Neuronal stem cell (in vitro differentiated cells): ENCODE measurements at regions not wholly inside any gene's neighbourhood (a gene's known extent, or its start where the extent isn't known, plus 50 kb on each side); places are given as distances from the start of the nearest gene placed in this dataset.

Experiments
- DNase-seq: peaks from one replicate; pipeline ENCODE4 v3.0.0-alpha.2; 2013; ENCODE audit warnings: low spot score
- H2AFZ ChIP-seq: one replicate; pipeline ENCODE4 v1.6.1; 2013; ENCODE audit warnings: mild to moderate bottlenecking, low read length, inconsistent platforms
- H2AK5ac ChIP-seq: 2 replicates; pipeline ENCODE4 v1.6.1; 2013; ENCODE audit warnings: low read depth, mild to moderate bottlenecking, inconsistent platforms, low read length, moderate library complexity, mixed read lengths
- H2BK120ac ChIP-seq: 2 replicates; pipeline ENCODE4 v1.6.1; 2013; ENCODE audit warnings: low read depth, mild to moderate bottlenecking, inconsistent platforms, low read length, moderate library complexity, mixed read lengths
- H2BK12ac ChIP-seq: one replicate; pipeline ENCODE4 v1.6.1; 2013; ENCODE audit warnings: low read length, inconsistent platforms
- H2BK15ac ChIP-seq: 2 replicates; pipeline ENCODE4 v1.6.1; 2013; ENCODE audit warnings: mild to moderate bottlenecking, low read length, inconsistent platforms, mixed read lengths
- H2BK5ac ChIP-seq: one replicate; pipeline ENCODE4 v1.6.1; 2013; ENCODE audit warnings: inconsistent platforms, mild to moderate bottlenecking, low read length, moderate library complexity
- H3K14ac ChIP-seq: one replicate; pipeline ENCODE4 v1.6.1; 2013; ENCODE audit warnings: low read length, inconsistent platforms
- H3K18ac ChIP-seq: 2 replicates; pipeline ENCODE4 v1.6.1; 2013; ENCODE audit warnings: low read length, inconsistent platforms
- H3K23ac ChIP-seq: 2 replicates; pipeline ENCODE4 v1.6.1; 2013; ENCODE audit warnings: low read depth, mild to moderate bottlenecking, mixed read lengths, low read length, inconsistent platforms; ENCODE audit not compliant: poor library complexity
- H3K27ac ChIP-seq: replicated peaks from 3 replicates; pipeline ENCODE4 v1.5.1; 2013; ENCODE audit warnings: low read length, inconsistent platforms
- H3K27me3 ChIP-seq, 3 experiments: 2 replicates each; pipeline ENCODE4 v1.6.1; 2013; ENCODE audit warnings: low read length in 3 of 3, mild to moderate bottlenecking in 2 of 3, inconsistent platforms in 1 of 3, low read depth in 1 of 3, mixed read lengths in 1 of 3, moderate library complexity in 1 of 3; ENCODE audit not compliant: control insufficient read depth in 3 of 3, insufficient read depth in 3 of 3
- H3K36me3 ChIP-seq, 2 donors: replicated peaks in 1 of 2; 2 replicates each; pipeline ENCODE4 v1.6.1; 2013; ENCODE audit warnings: low read length in 2 of 2; ENCODE audit not compliant: control insufficient read depth in 2 of 2, insufficient read depth in 2 of 2
- H3K4ac ChIP-seq: 2 replicates; pipeline ENCODE4 v1.6.1; 2013; ENCODE audit warnings: inconsistent platforms, mild to moderate bottlenecking, low read length, moderate library complexity
- H3K4me1 ChIP-seq, 2 donors: 1 replicate in 1 of 2; 2 replicates in 1 of 2; pipeline ENCODE4 v1.6.1; 2013; ENCODE audit warnings: low read length in 2 of 2, low read depth in 1 of 2; ENCODE audit not compliant: control insufficient read depth in 2 of 2, insufficient read depth in 1 of 2
- H3K4me2 ChIP-seq: one replicate; pipeline ENCODE4 v1.6.1; 2013; ENCODE audit warnings: mild to moderate bottlenecking, low read length, inconsistent platforms; ENCODE audit not compliant: insufficient read depth, poor library complexity, severe bottlenecking
- H3K4me3 ChIP-seq, 2 donors: 2 replicates each; pipeline ENCODE4 v1.5.1; 2013; ENCODE audit warnings: low read length in 2 of 2, mild to moderate bottlenecking in 2 of 2, inconsistent platforms in 1 of 2, moderate library complexity in 1 of 2
- H3K79me1 ChIP-seq: one replicate; pipeline ENCODE4 v1.6.1; 2013; ENCODE audit warnings: low read depth, mild to moderate bottlenecking, inconsistent platforms, low read length, moderate library complexity
- H3K9ac ChIP-seq: one replicate; pipeline ENCODE4 v1.6.1; 2013; ENCODE audit warnings: mild to moderate bottlenecking, low read depth, low read length, inconsistent platforms; ENCODE audit not compliant: poor library complexity
- H3K9me3 ChIP-seq, 2 donors: replicated peaks in 1 of 2; 2 replicates each; pipeline versions ENCODE3 to v1.6.1; 2013; ENCODE audit warnings: low read length in 2 of 2, mild to moderate bottlenecking in 2 of 2, inconsistent platforms in 1 of 2, low read depth in 1 of 2, mixed read lengths in 1 of 2, moderate library complexity in 1 of 2; ENCODE audit not compliant: control insufficient read depth in 2 of 2, insufficient read depth in 1 of 2
- H4K8ac ChIP-seq: one replicate; pipeline ENCODE4 v1.6.1; 2013; ENCODE audit warnings: low read depth, mild to moderate bottlenecking, inconsistent platforms, low read length, moderate library complexity
- H4K91ac ChIP-seq: one replicate; pipeline ENCODE4 v1.6.1; 2013; ENCODE audit warnings: low read length, low read depth, mild to moderate bottlenecking, inconsistent platforms; ENCODE audit not compliant: poor library complexity
- WGBS, 2 donors: extraction: QIAGEN DNeasy Blood & Tissue Kit; methylation state at CpG; one replicate each; pipeline ENCODE4 v1.1.7; 2013; ENCODE audit warnings: missing lambda C conversion rate in 2 of 2, mixed read lengths in 1 of 2; ENCODE audit not compliant: insufficient read length in 2 of 2, insufficient replicate concordance in 1 of 2; ENCODE audit errors: extremely low coverage in 2 of 2; 5-methylcytosine and 5-hydroxymethylcytosine counted together

- DNase-seq, result no peak
- Histone ChIP-seq H3K23ac (no peak overlapping the region), H2BK5ac (no peak overlapping the region), H2AK5ac (no peak overlapping the region), H3K4ac (no peak overlapping the region), H2BK15ac (no peak overlapping the region), H4K8ac (no peak overlapping the region), H2BK12ac (no peak overlapping the region), H3K4me1 (peaks cover 0 to 8% of the 10 kb centered on the region in 2 donors), H4K91ac (no peak overlapping the region), H3K9ac (no peak overlapping the region), H3K27me3 (no peaks in the 10 kb centered on the region), H3K14ac (no peak overlapping the region), H3K79me1 (no peaks in the 10 kb centered on the region), H2BK120ac (no peak overlapping the region), H3K4me3 (no peak overlapping the region), H3K27ac (no peak overlapping the region), H3K9me3 (no peaks in the 10 kb centered on the region), H2AFZ (no peak overlapping the region), H3K18ac (no peak overlapping the region), H3K4me2 (no peak overlapping the region), H3K36me3 (no peaks in the 10 kb centered on the region)
- no CpG with 5 or more reads among the region's 1 CpG for WGBS, 2 donors
Measured at GRCh38 chr4:134632056-134632455, 430.5 kb upstream of the PABPC4L start.

- DNase-seq, result no peak
- no peak overlapping the region for H2AK5ac ChIP-seq
- no peak overlapping the region for H3K4me2 ChIP-seq
- no peaks in the 10 kb centered on the region for H3K36me3 ChIP-seq
- no peak overlapping the region for H2BK15ac ChIP-seq
- no peaks in the 10 kb centered on the region for H3K79me1 ChIP-seq
- H3K23ac ChIP-seq, result no peak overlapping the region
- no peak overlapping the region for H3K14ac ChIP-seq
- H4K8ac ChIP-seq, result no peak overlapping the region
- H3K4me1 ChIP-seq, result peaks cover 6 to 7% of the 10 kb centered on the region in 2 donors
- H3K4ac ChIP-seq, result no peak overlapping the region
- no peak overlapping the region for H2BK5ac ChIP-seq
- H3K4me3 ChIP-seq, result no peak overlapping the region
- no peak overlapping the region for H3K18ac ChIP-seq
- no peak overlapping the region for H4K91ac ChIP-seq
- no peak overlapping the region for H2BK12ac ChIP-seq
- H3K9me3 ChIP-seq, result no peaks in the 10 kb centered on the region
- H3K27me3 ChIP-seq, result no peaks in the 10 kb centered on the region
- H2BK120ac ChIP-seq, result no peak overlapping the region
- no peak overlapping the region for H3K9ac ChIP-seq
- H3K27ac ChIP-seq, result no peak overlapping the region
- H2AFZ ChIP-seq, result peak overlapping the region; percentile 55
Measured at GRCh38 chr4:134628066-134628465, 426.5 kb upstream of the PABPC4L start.

GRCh38 chr4:134627366-134627765 is 425.8 kb upstream of the PABPC4L start:
- no peak for DNase-seq
- Histone ChIP-seq H2BK12ac (peak overlapping the region; percentile 58), H2AK5ac (no peak overlapping the region), H3K18ac (no peak overlapping the region), H4K91ac (no peak overlapping the region), H3K9me3 (no peaks in the 10 kb centered on the region), H4K8ac (no peak overlapping the region), H2AFZ (peak overlapping the region; percentile 55), H3K4me3 (no peak overlapping the region), H2BK120ac (no peak overlapping the region), H2BK15ac (no peak overlapping the region), H3K14ac (no peak overlapping the region), H3K27ac (no peak overlapping the region), H3K36me3 (no peaks in the 10 kb centered on the region), H3K79me1 (no peaks in the 10 kb centered on the region), H3K4me1 (peaks cover 6 to 7% of the 10 kb centered on the region in 2 donors), H3K23ac (no peak overlapping the region), H3K9ac (no peak overlapping the region), H3K4ac (no peak overlapping the region), H3K27me3 (no peaks in the 10 kb centered on the region), H2BK5ac (no peak overlapping the region), H3K4me2 (no peak overlapping the region)
- no CpG with 5 or more reads among the region's 3 CpGs for WGBS, 2 donors

GRCh38 chr4:134624365-134624764 is 422.8 kb upstream of the PABPC4L start:
- no peak overlapping the region for H3K4ac ChIP-seq
- H2BK15ac ChIP-seq, result no peak overlapping the region
- no peak overlapping the region for H4K8ac ChIP-seq
- no peak overlapping the region for H4K91ac ChIP-seq
- no peak overlapping the region for H2BK120ac ChIP-seq
- H3K27ac ChIP-seq, result peak overlapping the region; percentile 74
- no peak overlapping the region for H3K4me3 ChIP-seq
- H2AK5ac ChIP-seq, result no peak overlapping the region
- peaks cover 6 to 7% of the 10 kb centered on the region in 2 donors for H3K4me1 ChIP-seq
- no peak overlapping the region for H3K9ac ChIP-seq
- no peaks in the 10 kb centered on the region for H3K27me3 ChIP-seq
- peak; percentile 27 for DNase-seq
- no peaks in the 10 kb centered on the region for H3K36me3 ChIP-seq
- H2BK12ac ChIP-seq, result no peak overlapping the region
- H2AFZ ChIP-seq, result peak overlapping the region; percentile 60
- no CpG with 5 or more reads among the region's 1 CpG for WGBS, 2 donors
- H3K9me3 ChIP-seq, result no peaks in the 10 kb centered on the region
- H3K18ac ChIP-seq, result no peak overlapping the region
- no peak overlapping the region for H2BK5ac ChIP-seq
- no peak overlapping the region for H3K14ac ChIP-seq
- no peak overlapping the region for H3K23ac ChIP-seq
- no peak overlapping the region for H3K4me2 ChIP-seq
- no peaks in the 10 kb centered on the region for H3K79me1 ChIP-seq
